Esophagus muscularis mucosa (tissue), 4 donors: ENCODE measurements at regions not wholly inside any gene's neighbourhood (a gene's known extent, or its start where the extent isn't known, plus 50 kb on each side); places are given as distances from the start of the nearest gene placed in this dataset.
A peak's percentile ranks its signal among the peaks of the same experiment; 100 is the strongest.

ENCODE experiments used
- DNase-seq: peaks from one replicate; pipeline ENCODE4 v3.0.0-alpha.2; 2017; ENCODE audit errors: extremely low spot score
- H3K27ac ChIP-seq, 4 donors: fragments of 200-600 bp; sonication (generic); replicated peaks in 1 of 4; 1 replicate in 3 of 4; 2 replicates in 1 of 4; pipeline ENCODE4 v1.5.1; 2016 to 2019; ENCODE audit warnings: mild to moderate bottlenecking in 1 of 4
- H3K27me3 ChIP-seq, 4 donors: fragments of 200-600 bp; sonication (generic); one replicate each; pipeline versions ENCODE4 v1.5.1 to v1.6.0; 2016 to 2019
- H3K36me3 ChIP-seq, 4 donors: fragments of 200-600 bp; sonication (generic); one replicate each; pipeline ENCODE4 v1.5.1; 2016 to 2019
- H3K4me1 ChIP-seq, 4 donors: fragments of 200-600 bp; sonication (generic); one replicate each; pipeline ENCODE4 v1.5.1; 2016 to 2019
- H3K4me3 ChIP-seq, 4 donors: fragments of 200-600 bp; sonication (generic); 1 replicate in 2 of 4; 2 replicates in 2 of 4; pipeline ENCODE4 v1.5.1; 2016 to 2019; ENCODE audit warnings: mild to moderate bottlenecking in 4 of 4, moderate library complexity in 1 of 4
- H3K9me3 ChIP-seq, 4 donors: fragments of 200-600 bp; sonication (generic); 1 replicate in 3 of 4; 2 replicates in 1 of 4; pipeline ENCODE4 v1.5.1; 2016 to 2019
- CTCF ChIP-seq, 3 experiments: fragments of 200-600 bp in 2 of 3; fragments of 450-650 bp in 1 of 3; sonication (generic) in 2 of 3; IDR thresholded peaks; one replicate each; pipeline ENCODE4 v1.5.1; 2017 to 2019; ENCODE audit warnings: antibody characterized with exemption in 3 of 3, mild to moderate bottlenecking in 2 of 3, moderate library complexity in 1 of 3
- EP300 ChIP-seq: sonication (generic); formaldehyde crosslinking; IDR thresholded peaks from one replicate; pipeline ENCODE4 v1.6.1; 2017; ENCODE audit warnings: antibody characterized with exemption
- POLR2A ChIP-seq: fragments of 450-650 bp; IDR thresholded peaks from one replicate; pipeline ENCODE4 v1.6.1; 2017; ENCODE audit warnings: antibody characterized with exemption, moderate library complexity, mild to moderate bottlenecking, low read depth
- POLR2AphosphoS5 ChIP-seq, 2 donors: sonication (generic); formaldehyde crosslinking; IDR thresholded peaks; one replicate each; pipeline ENCODE4 v1.6.1; 2017; ENCODE audit warnings: antibody characterized with exemption in 2 of 2
- WGBS: methylation state at CpG from one replicate; pipeline ENCODE4 v1.1.5; 2018; 5-methylcytosine and 5-hydroxymethylcytosine counted together
- intact Hi-C: fragments of 100-400 bp; cut with DNase I; formaldehyde crosslinking; loops from one replicate; pipeline ENCODE4 v1.15.1; 2023

- no peaks in the 10 kb centered on the region for H3K27me3 ChIP-seq
- H3K9me3 ChIP-seq = no peaks in the 10 kb centered on the region
- intact Hi-C loops = no loop called here
- DNase-seq = no peak
- no peaks in the 10 kb centered on the region for H3K36me3 ChIP-seq
- H3K27ac ChIP-seq = no peak overlapping the region
- 96% methylated on average over 2 of the region's 2 CpGs for WGBS
- no peaks in the 10 kb centered on the region for H3K4me1 ChIP-seq
- TF ChIP-seq CTCF (IDR thresholded peaks at IDR 0.05) (no peak), POLR2A (no peak), POLR2AphosphoS5 (IDR thresholded peaks at IDR 0.05) (no peak), EP300 (no peak)
- no peak overlapping the region for H3K4me3 ChIP-seq
Measured at GRCh38 chr3:61369678-61370077, 118.4 kb upstream of the FHIT start.

GRCh38 chr3:61371123-61371522 lies 119.9 kb upstream of the FHIT start:
- Histone ChIP-seq H3K27ac (no peak overlapping the region), H3K27me3 (no peaks in the 10 kb centered on the region), H3K9me3 (no peaks in the 10 kb centered on the region), H3K36me3 (no peaks in the 10 kb centered on the region), H3K4me1 (no peaks in the 10 kb centered on the region), H3K4me3 (no peak overlapping the region)
- no peak for DNase-seq
- WGBS = 86% methylated on average over 1 of the region's 1 CpG
- TF ChIP-seq CTCF (IDR thresholded peaks at IDR 0.05) (peak in 1 of 3 experiments; percentile 27), EP300 (no peak)
- intact Hi-C loops = no loop called here

- intact Hi-C loops = no loop called here
- Histone ChIP-seq H3K36me3 (no peaks in the 10 kb centered on the region), H3K4me1 (no peaks in the 10 kb centered on the region), H3K27me3 (no peaks in the 10 kb centered on the region), H3K4me3 (no peak overlapping the region), H3K27ac (no peak overlapping the region), H3K9me3 (no peaks in the 10 kb centered on the region)
- WGBS = 100% methylated on average over 1 of the region's 1 CpG
- TF ChIP-seq POLR2AphosphoS5 (IDR thresholded peaks at IDR 0.05) (no peak), POLR2A (no peak), EP300 (no peak), CTCF (IDR thresholded peaks at IDR 0.05) (no peak)
- DNase-seq = no peak
Measured at GRCh38 chr3:61372723-61373122, 121.5 kb upstream of the FHIT start.

- no peak overlapping the region for H3K27ac ChIP-seq
- no peaks in the 10 kb centered on the region for H3K27me3 ChIP-seq
- intact Hi-C loops = no loop called here
- no peaks in the 10 kb centered on the region for H3K9me3 ChIP-seq
- no peaks in the 10 kb centered on the region for H3K4me1 ChIP-seq
- TF ChIP-seq CTCF (IDR thresholded peaks at IDR 0.05) (no peak), POLR2A (no peak), POLR2AphosphoS5 (IDR thresholded peaks at IDR 0.05) (no peak), EP300 (no peak)
- H3K4me3 ChIP-seq = no peak overlapping the region
- 81% methylated on average over 1 of the region's 1 CpG for WGBS
- no peaks in the 10 kb centered on the region for H3K36me3 ChIP-seq
- no peak for DNase-seq
Measured at GRCh38 chr3:61378311-61378710, 127.1 kb upstream of the FHIT start.

GRCh38 chr3:61381745-61382392 lies 130.6 kb upstream of the FHIT start:
- WGBS = 72% methylated on average over 7 of the region's 7 CpGs
- no peak for DNase-seq
- H3K27ac ChIP-seq = no peak overlapping the region
- intact Hi-C loops = no loop called here
- H3K4me1 ChIP-seq = no peaks in the 10 kb centered on the region
- no peak overlapping the region for H3K4me3 ChIP-seq
- no peaks in the 10 kb centered on the region for H3K27me3 ChIP-seq
- no peaks in the 10 kb centered on the region for H3K36me3 ChIP-seq
- TF ChIP-seq POLR2A = no peak
- TF ChIP-seq CTCF (IDR thresholded peaks at IDR 0.05) = peak; percentile 55 to 75 (median 61)
- no peak for TF ChIP-seq EP300
- H3K9me3 ChIP-seq = no peaks in the 10 kb centered on the region
